Upper lobe of left lung (tissue), 6 donors: ENCODE measurements at regions not wholly inside any gene's neighbourhood (a gene's known extent, or its start where the extent isn't known, plus 50 kb on each side); places are given as distances from the start of the nearest gene placed in this dataset.

Source experiments
- ATAC-seq, 2 donors: fragments of 200-7000 bp; cut with Tn5 transposase; one replicate each; pipeline ENCODE4 v1.9.1; 2022; ENCODE audit warnings: mild to moderate bottlenecking in 2 of 2, moderate library complexity in 2 of 2; ENCODE audit not compliant: low FRiP score in 2 of 2
- DNase-seq, 2 donors: peaks; one replicate each; pipeline ENCODE4 v3.0.0-alpha.2; 2019 to 2020
- H3K27ac ChIP-seq, 4 donors: fragments of 200-600 bp; sonication (generic); one replicate each; pipeline ENCODE4 v1.5.1; 2016 to 2019
- H3K27me3 ChIP-seq, 4 donors: fragments of 200-600 bp; sonication (generic); one replicate each; pipeline ENCODE4 v1.5.1; 2017 to 2019
- H3K36me3 ChIP-seq, 4 donors: fragments of 200-600 bp; sonication (generic); one replicate each; pipeline ENCODE4 v1.5.1; 2016 to 2019
- H3K4me1 ChIP-seq, 4 donors: fragments of 200-600 bp; sonication (generic); one replicate each; pipeline ENCODE4 v1.5.1; 2018 to 2019
- H3K4me3 ChIP-seq, 4 donors: fragments of 200-600 bp; sonication (generic); one replicate each; pipeline ENCODE4 v1.5.1; 2017 to 2019; ENCODE audit warnings: mild to moderate bottlenecking in 2 of 4, moderate library complexity in 1 of 4
- H3K9me3 ChIP-seq, 4 donors: fragments of 200-600 bp; sonication (generic); one replicate each; pipeline ENCODE4 v1.5.1; 2018 to 2019
- CTCF ChIP-seq, 6 experiments: fragments of 450-650 bp in 4 of 6; fragments of 200-600 bp in 2 of 6; sonication (generic) in 2 of 6; IDR thresholded peaks; one replicate each; pipeline ENCODE4 v1.5.1; 2016 to 2019; ENCODE audit warnings: antibody characterized with exemption in 6 of 6
- EP300 ChIP-seq, 4 donors: sonication (generic); formaldehyde crosslinking; IDR thresholded peaks; one replicate each; pipeline ENCODE4 v1.5.1; 2017; ENCODE audit warnings: antibody characterized with exemption in 4 of 4, control low read depth in 2 of 4
- POLR2A ChIP-seq, 4 donors: fragments of 450-650 bp; IDR thresholded peaks; one replicate each; pipeline ENCODE4 v1.5.1; 2016 to 2017; ENCODE audit warnings: antibody characterized with exemption in 4 of 4, mild to moderate bottlenecking in 2 of 4
- POLR2AphosphoS5 ChIP-seq, 2 donors: sonication (generic); formaldehyde crosslinking; IDR thresholded peaks; one replicate each; pipeline ENCODE4 v1.5.1; 2017; ENCODE audit warnings: antibody characterized with exemption in 2 of 2
- WGBS, 2 donors: methylation state at CpG; one replicate each; pipeline ENCODE4 v1.1.5; 2017 to 2018; 5-methylcytosine and 5-hydroxymethylcytosine counted together
- donor health status: DM: no; HTN: no; CAD: no; lungs with moderate emphysema.
- donor health status: DM: no; HTN: yes; CAD: no; lungs with severe emphysema.

GRCh38 chrX:40406330-40406859 is 174.4 kb upstream of the ATP6AP2 start:
- no peaks in the 10 kb centered on the region for H3K4me1 ChIP-seq
- H3K4me3 ChIP-seq = no peak overlapping the region
- H3K9me3 ChIP-seq = peaks cover 0 to 19% (median 0%) of the 10 kb centered on the region in 4 donors
- H3K36me3 ChIP-seq = no peaks in the 10 kb centered on the region
- H3K27me3 ChIP-seq = no peaks in the 10 kb centered on the region
- DNase-seq (no peak), ATAC-seq (no peak)
- no peak overlapping the region for H3K27ac ChIP-seq
- no peak for TF ChIP-seq POLR2AphosphoS5 (IDR thresholded peaks at IDR 0.05)
- no peak for TF ChIP-seq EP300 (IDR thresholded peaks at IDR 0.05)
- no peak for TF ChIP-seq POLR2A (IDR thresholded peaks at IDR 0.05)
- no peak for TF ChIP-seq CTCF (IDR thresholded peaks at IDR 0.05)
- 58% methylated on average over 4 of the region's 4 CpGs; no CpG with 5 or more reads in 1 of the 2 donors for WGBS, 2 donors

DNA sequence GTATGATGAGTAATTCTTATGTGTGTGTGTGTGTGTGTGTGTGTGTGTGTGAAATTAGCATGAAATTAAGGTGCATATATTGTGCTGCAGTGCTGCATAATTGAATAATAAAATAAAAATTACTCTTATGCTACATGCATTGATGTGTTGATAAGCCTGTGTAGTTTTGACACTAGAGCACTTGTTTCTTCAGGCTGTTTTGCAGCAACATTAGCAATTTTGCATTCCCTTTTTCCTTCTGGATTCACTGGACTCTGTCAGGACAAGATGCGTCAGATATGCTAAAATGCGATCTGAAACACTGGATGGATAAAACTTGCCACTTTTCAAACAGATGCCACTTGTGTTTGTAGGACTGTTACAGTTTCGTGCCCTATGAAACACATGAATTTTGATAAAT is 175.4 kb upstream of the ATP6AP2 start:
- H3K36me3 ChIP-seq = no peaks in the 10 kb centered on the region
- ATAC-seq (no peak), DNase-seq (no peak)
- 85 to 92% methylated on average over 3 of the region's 3 CpGs for WGBS, 2 donors
- H3K4me1 ChIP-seq = no peaks in the 10 kb centered on the region
- TF ChIP-seq CTCF (IDR thresholded peaks at IDR 0.05) (no peak), POLR2A (IDR thresholded peaks at IDR 0.05) (no peak), EP300 (IDR thresholded peaks at IDR 0.05) (no peak), POLR2AphosphoS5 (IDR thresholded peaks at IDR 0.05) (no peak)
- peaks cover 0 to 18% (median 0%) of the 10 kb centered on the region in 4 donors for H3K9me3 ChIP-seq
- no peak overlapping the region for H3K4me3 ChIP-seq
- no peaks in the 10 kb centered on the region for H3K27me3 ChIP-seq
- no peak overlapping the region for H3K27ac ChIP-seq

DNA sequence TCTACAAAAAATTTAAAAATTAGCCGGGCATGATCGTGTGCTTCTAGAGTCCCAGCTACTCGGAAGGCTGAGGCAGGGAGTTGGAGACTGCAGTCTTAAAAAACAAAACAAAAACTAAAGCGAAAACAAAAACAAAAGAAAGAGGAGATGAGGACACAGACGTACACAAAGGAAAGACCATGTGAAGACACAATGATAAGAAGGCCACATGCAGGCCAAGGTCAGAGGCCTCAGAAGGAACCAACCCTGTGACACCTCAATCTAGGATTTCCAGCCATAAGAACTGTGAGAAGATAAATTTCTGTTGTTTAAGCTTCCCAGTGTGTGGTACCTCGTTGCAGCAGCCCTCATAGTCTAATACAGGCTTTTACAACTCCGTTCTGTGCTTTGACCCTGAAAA is 177.0 kb upstream of the ATP6AP2 start:
- Histone ChIP-seq H3K27ac (no peak overlapping the region), H3K4me1 (no peaks in the 10 kb centered on the region), H3K27me3 (no peaks in the 10 kb centered on the region), H3K9me3 (peaks cover 0 to 10% (median 0%) of the 10 kb centered on the region in 4 donors), H3K4me3 (no peak overlapping the region), H3K36me3 (no peaks in the 10 kb centered on the region)
- no peak for TF ChIP-seq EP300 (IDR thresholded peaks at IDR 0.05)
- no peak for TF ChIP-seq POLR2A (IDR thresholded peaks at IDR 0.05)
- TF ChIP-seq CTCF (IDR thresholded peaks at IDR 0.05) = no peak
- no peak for TF ChIP-seq POLR2AphosphoS5 (IDR thresholded peaks at IDR 0.05)
- DNase-seq (no peak), ATAC-seq (no peak)
- 65 to 86% methylated on average over 7 of the region's 7 CpGs for WGBS, 2 donors

DNA sequence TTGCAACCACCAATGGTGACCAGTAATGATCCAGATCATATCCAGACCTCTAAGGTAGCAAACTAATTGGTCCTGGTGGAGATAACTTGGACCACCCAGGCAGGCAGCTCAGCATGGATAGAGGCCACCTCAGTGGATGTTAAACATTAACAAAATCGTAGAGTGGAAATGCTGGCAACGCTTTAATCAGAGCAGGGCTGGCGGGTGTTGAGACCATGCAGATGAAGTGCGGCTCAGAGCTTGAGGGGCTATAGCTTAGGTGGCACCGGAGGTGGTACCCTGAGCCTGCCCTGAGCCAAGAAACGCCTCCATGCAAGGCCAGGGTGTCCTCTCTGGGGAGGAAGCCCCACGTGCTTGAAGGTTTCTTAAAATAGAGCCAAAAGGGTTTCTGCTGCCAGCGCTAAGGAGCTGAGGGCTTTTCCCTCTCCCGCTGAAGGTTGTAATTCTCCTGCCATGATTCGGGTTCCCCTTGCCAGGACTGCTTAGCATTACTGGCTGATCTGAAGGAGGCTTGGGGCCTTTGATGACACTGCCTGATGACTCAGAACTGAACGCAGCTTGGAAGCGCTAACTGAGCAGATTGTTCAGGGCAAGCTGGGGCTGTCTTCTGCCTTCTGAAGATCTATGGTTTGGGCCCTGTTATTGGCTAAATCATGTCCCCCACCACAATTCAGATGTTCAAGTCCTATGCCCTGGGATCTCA is 177.8 kb upstream of the ATP6AP2 start:
- peak in 1 of 2 donors; percentile 50 for DNase-seq
- 71 to 90% methylated on average over 2 to 12 of the region's 12 CpGs for WGBS, 2 donors
- Histone ChIP-seq H3K27ac (no peak overlapping the region), H3K36me3 (no peaks in the 10 kb centered on the region), H3K4me3 (no peak overlapping the region), H3K27me3 (no peaks in the 10 kb centered on the region), H3K4me1 (no peaks in the 10 kb centered on the region), H3K9me3 (peaks cover 0 to 10% (median 0%) of the 10 kb centered on the region in 4 donors)
- ATAC-seq = peak; percentile 49 to 81
- TF ChIP-seq POLR2A (IDR thresholded peaks at IDR 0.05) (no peak), POLR2AphosphoS5 (IDR thresholded peaks at IDR 0.05) (no peak), EP300 (IDR thresholded peaks at IDR 0.05) (no peak), CTCF (IDR thresholded peaks at IDR 0.05) (no peak)
